Keratinocyte (primary cell): ENCODE measurements at regions not wholly inside any gene's neighbourhood (a gene's known extent, or its start where the extent isn't known, plus 50 kb on each side); places are given as distances from the start of the nearest gene placed in this dataset.

ENCODE experiments used
- DNase-seq: peaks from one replicate; pipeline ENCODE4 v3.0.0-alpha.2; 2011; ENCODE audit warnings: low read depth, missing footprints, low spot score
- FAIRE-seq: peaks from 2 replicates; lab custom pipeline; 2011; peaks lifted over from hg19 to GRCh38; lab: Jason Lieb, UNC
- H2AFZ ChIP-seq: 2 replicates; pipeline ENCODE4 v1.6.0; 2012; ENCODE audit warnings: low read length, control low read depth, inconsistent platforms; ENCODE audit not compliant: control insufficient read depth
- H3K27ac ChIP-seq: 2 replicates; pipeline ENCODE4 v1.5.1; 2011; ENCODE audit warnings: low read length; ENCODE audit not compliant: control insufficient read depth, insufficient read depth
- H3K27me3 ChIP-seq: 3 replicates; pipeline ENCODE4 v1.6.0; 2011; ENCODE audit warnings: low read length; ENCODE audit not compliant: control insufficient read depth, insufficient read depth; ENCODE audit errors: extremely low read depth
- H3K36me3 ChIP-seq, 2 experiments: 2 replicates in 1 of 2; 3 replicates in 1 of 2; pipeline ENCODE4 v1.5.1; 2011; ENCODE audit warnings: low read length in 2 of 2, mild to moderate bottlenecking in 1 of 2; ENCODE audit not compliant: control insufficient read depth in 2 of 2, insufficient read depth in 2 of 2; ENCODE audit errors: extremely low read depth in 1 of 2
- H3K4me1 ChIP-seq: 3 replicates; pipeline ENCODE4 v1.5.1; 2011; ENCODE audit warnings: low read length; ENCODE audit not compliant: control insufficient read depth, insufficient read depth; ENCODE audit errors: extremely low read depth
- H3K4me2 ChIP-seq: 3 replicates; pipeline ENCODE4 v1.6.0; 2011; ENCODE audit warnings: low read depth, low read length; ENCODE audit not compliant: control insufficient read depth, insufficient read depth; ENCODE audit errors: extremely low read depth
- H3K4me3 ChIP-seq, 3 experiments: fragments of 200-600 bp in 1 of 3; sonication (generic) in 1 of 3; 2 replicates in 2 of 3; 3 replicates in 1 of 3; pipeline ENCODE4 v1.5.1; 2011 to 2016; ENCODE audit warnings: low read length in 3 of 3, mild to moderate bottlenecking in 3 of 3, control low read depth in 2 of 3, inconsistent platforms in 1 of 3, low read depth in 1 of 3, mixed read lengths in 1 of 3, mixed run types in 1 of 3, moderate library complexity in 1 of 3; ENCODE audit not compliant: control insufficient read depth in 2 of 3, insufficient read depth in 2 of 3; ENCODE audit errors: extremely low read depth in 1 of 3
- H3K79me2 ChIP-seq: 2 replicates; pipeline ENCODE4 v1.6.0; 2012; ENCODE audit warnings: low read length; ENCODE audit not compliant: control insufficient read depth, insufficient read depth
- H3K9ac ChIP-seq: 3 replicates; pipeline ENCODE4 v1.6.0; 2011; ENCODE audit warnings: low read length; ENCODE audit not compliant: control insufficient read depth, insufficient read depth; ENCODE audit errors: extremely low read depth
- H3K9me1 ChIP-seq: 3 replicates; pipeline ENCODE4 v1.6.0; 2011; ENCODE audit warnings: low read length; ENCODE audit not compliant: control insufficient read depth, insufficient read depth; ENCODE audit errors: extremely low read depth
- H3K9me3 ChIP-seq: 2 replicates; pipeline ENCODE4 v1.5.1; 2012; ENCODE audit warnings: low read depth, low read length; ENCODE audit not compliant: control insufficient read depth
- H4K20me1 ChIP-seq: 3 replicates; pipeline ENCODE4 v1.6.0; 2011; ENCODE audit warnings: low read length; ENCODE audit not compliant: control insufficient read depth, insufficient read depth; ENCODE audit errors: extremely low read depth
- EZH2 ChIP-seq: IDR thresholded peaks from one replicate; pipeline ENCODE4 v1.6.1; 2012; ENCODE audit warnings: inconsistent platforms, mild to moderate bottlenecking, low read length, moderate library complexity
- dilution Hi-C: fragments of 300-500 bp; cut with MboI; formaldehyde crosslinking; loops from one replicate; pipeline ENCODE4 v1.7.0; 2020; ENCODE audit warnings: low sequenced_read_pairs; ENCODE audit not compliant: extremely low pct_ligation_motif_present
- TF ChIP-seq, protein P1 (sequence below), 3 experiments: IDR thresholded peaks in 1 of 3; conservative IDR thresholded peaks in 1 of 3; optimal IDR thresholded peaks in 1 of 3; 2 replicates in 2 of 3; 3 replicates in 1 of 3; pipeline versions ENCODE3 to v1.5.1; 2011; ENCODE audit warnings: low read length in 3 of 3, mild to moderate bottlenecking in 3 of 3, moderate library complexity in 2 of 3, control low read depth in 1 of 3, inconsistent platforms in 1 of 3; ENCODE audit not compliant: insufficient read depth in 2 of 3; ENCODE audit errors: extremely low read depth in 1 of 3

DNA sequence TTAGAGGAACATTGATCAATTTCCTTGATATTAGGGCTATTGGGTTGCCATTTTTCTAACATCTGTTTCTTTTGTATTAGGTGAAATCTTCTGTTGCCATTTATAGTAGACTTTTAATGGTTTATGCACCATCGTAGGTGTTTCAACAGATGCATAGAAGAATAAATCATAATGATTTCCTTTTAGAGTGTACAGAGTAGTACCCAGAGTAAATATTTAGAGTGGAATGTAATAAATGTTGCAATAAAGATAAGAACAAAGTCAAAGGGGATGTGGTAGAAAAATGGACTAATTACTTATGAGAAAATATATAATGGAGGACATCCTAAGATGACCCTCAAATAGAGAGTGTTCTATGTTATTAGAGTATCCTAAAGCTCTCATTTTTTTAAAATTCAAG, 643.0 kb upstream of the CITED2 start:
- H3K36me3 ChIP-seq: no peaks in the 10 kb centered on the region
- dilution Hi-C loops: no loop called here
- DNase-seq (no peak), FAIRE-seq (no peak)
- H3K9me3 ChIP-seq: peaks cover 4% of the 10 kb centered on the region
- no peak overlapping the region for H3K4me2 ChIP-seq
- H2AFZ ChIP-seq: no peak overlapping the region
- no peaks in the 10 kb centered on the region for H3K79me2 ChIP-seq
- no peaks in the 10 kb centered on the region for H4K20me1 ChIP-seq
- no peaks in the 10 kb centered on the region for H3K4me1 ChIP-seq
- H3K9me1 ChIP-seq: no peaks in the 10 kb centered on the region
- H3K27me3 ChIP-seq: no peaks in the 10 kb centered on the region
- no peak overlapping the region for H3K27ac ChIP-seq
- no peak overlapping the region for H3K9ac ChIP-seq
- no peak overlapping the region for H3K4me3 ChIP-seq
- no peak for TF ChIP-seq EZH2
- TF ChIP-seq, protein P1, sequence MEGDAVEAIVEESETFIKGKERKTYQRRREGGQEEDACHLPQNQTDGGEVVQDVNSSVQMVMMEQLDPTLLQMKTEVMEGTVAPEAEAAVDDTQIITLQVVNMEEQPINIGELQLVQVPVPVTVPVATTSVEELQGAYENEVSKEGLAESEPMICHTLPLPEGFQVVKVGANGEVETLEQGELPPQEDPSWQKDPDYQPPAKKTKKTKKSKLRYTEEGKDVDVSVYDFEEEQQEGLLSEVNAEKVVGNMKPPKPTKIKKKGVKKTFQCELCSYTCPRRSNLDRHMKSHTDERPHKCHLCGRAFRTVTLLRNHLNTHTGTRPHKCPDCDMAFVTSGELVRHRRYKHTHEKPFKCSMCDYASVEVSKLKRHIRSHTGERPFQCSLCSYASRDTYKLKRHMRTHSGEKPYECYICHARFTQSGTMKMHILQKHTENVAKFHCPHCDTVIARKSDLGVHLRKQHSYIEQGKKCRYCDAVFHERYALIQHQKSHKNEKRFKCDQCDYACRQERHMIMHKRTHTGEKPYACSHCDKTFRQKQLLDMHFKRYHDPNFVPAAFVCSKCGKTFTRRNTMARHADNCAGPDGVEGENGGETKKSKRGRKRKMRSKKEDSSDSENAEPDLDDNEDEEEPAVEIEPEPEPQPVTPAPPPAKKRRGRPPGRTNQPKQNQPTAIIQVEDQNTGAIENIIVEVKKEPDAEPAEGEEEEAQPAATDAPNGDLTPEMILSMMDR (optimal IDR thresholded peaks at IDR 0.05 in 1 of 3, IDR thresholded peaks at IDR 0.05 in 1 of 3, conservative IDR thresholded peaks at IDR 0.05 in 1 of 3; ENCODE audit: extremely low read depth in 1 of 3, insufficient read depth in 2 of 3, low read length in 3 of 3): no peak

DNA sequence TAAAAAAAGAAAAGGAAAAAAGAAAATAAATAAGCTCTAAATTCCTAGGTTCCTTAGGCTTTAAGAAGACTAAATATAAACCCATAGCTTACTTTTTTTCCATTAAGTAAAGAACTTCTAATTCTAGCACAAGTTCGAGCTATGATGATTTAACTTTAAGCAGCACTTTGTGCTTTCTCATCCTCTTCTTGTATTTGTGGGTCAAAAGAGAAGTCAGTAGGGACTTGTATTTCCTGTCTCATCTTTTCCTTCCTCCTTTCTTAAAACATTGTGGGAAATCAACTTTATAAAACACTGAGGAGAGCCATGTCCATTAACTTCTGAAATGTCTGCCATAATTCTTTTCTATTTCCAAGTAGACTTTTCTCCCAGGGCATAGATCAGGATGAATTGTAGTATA, 637.7 kb upstream of the CITED2 start:
- Histone ChIP-seq H2AFZ (no peak overlapping the region), H3K27ac (no peak overlapping the region)

More for the DNA sequence above, 637.7 kb upstream of the CITED2 start:
- DNase-seq (no peak), FAIRE-seq (no peak)
- Histone ChIP-seq H3K9me3 (no peaks in the 10 kb centered on the region), H3K9ac (no peak overlapping the region), H3K9me1 (no peaks in the 10 kb centered on the region), H3K79me2 (no peaks in the 10 kb centered on the region), H3K4me2 (no peak overlapping the region), H3K27me3 (no peaks in the 10 kb centered on the region), H3K4me1 (no peaks in the 10 kb centered on the region), H3K4me3 (no peak overlapping the region), H4K20me1 (no peaks in the 10 kb centered on the region), H3K36me3 (no peaks in the 10 kb centered on the region)
- TF ChIP-seq EZH2: no peak
- TF ChIP-seq, protein P1 (optimal IDR thresholded peaks at IDR 0.05 in 1 of 3, IDR thresholded peaks at IDR 0.05 in 1 of 3, conservative IDR thresholded peaks at IDR 0.05 in 1 of 3; ENCODE audit: extremely low read depth in 1 of 3, insufficient read depth in 2 of 3, low read length in 3 of 3): no peak
- dilution Hi-C loops: no loop called here
